Activated B cell treated with CpG ODN at 0.5 μM for 24 hours (primary cell): ENCODE measurements at regions not wholly inside any gene's neighbourhood (a gene's known extent, or its start where the extent isn't known, plus 50 kb on each side); places are given as distances from the start of the nearest gene placed in this dataset.

Source experiments
- ATAC-seq: fragments of 200-7000 bp; cut with Tn5 transposase; one replicate; pipeline ENCODE4 v1.10.0; 2021; ENCODE audit warnings: low read depth, mild to moderate bottlenecking, moderate library complexity
- CTCF ChIA-PET: fragments of 350-600 bp; sonication (Branson Sonifier 250); formaldehyde crosslinking; loops from one replicate; lab custom pipeline; 2021; ENCODE audit warnings: antibody characterized with exemption; lab: Charles Lee
- POLR2A ChIA-PET: fragments of 350-600 bp; sonication (Branson Sonifier 250); formaldehyde crosslinking; loops from one replicate; lab custom pipeline; 2021; ENCODE audit warnings: antibody characterized with exemption; lab: Charles Lee
- DNase-seq: peaks from one replicate; pipeline ENCODE4 v3.0.0; 2022
- H3K27ac Mint-ChIP-seq: one replicate; pipeline ENCODE4 v1.8.0; 2020; ENCODE audit warnings: mixed read lengths
- H3K27me3 Mint-ChIP-seq: one replicate; pipeline ENCODE4 v1.8.0; 2021; ENCODE audit warnings: mixed read lengths
- H3K36me3 Mint-ChIP-seq: one replicate; pipeline ENCODE4 v1.8.0; 2021; ENCODE audit warnings: low read depth, mixed read lengths
- H3K4me1 Mint-ChIP-seq: one replicate; pipeline ENCODE4 v1.8.0; 2021; ENCODE audit warnings: mixed read lengths
- H3K4me3 Mint-ChIP-seq: one replicate; pipeline ENCODE4 v1.8.0; 2020; ENCODE audit warnings: mild to moderate bottlenecking, mixed read lengths
- H3K9me3 Mint-ChIP-seq: one replicate; pipeline ENCODE4 v1.8.0; 2020; ENCODE audit warnings: mixed read lengths
- intact Hi-C: fragments of 100-400 bp; cut with micrococcal nuclease; formaldehyde crosslinking; loops from one replicate; pipeline ENCODE4 v1.15.1; 2024
- TF ChIP-seq, protein P1 (sequence below): fragments of 200-600 bp; IDR thresholded peaks from one replicate; pipeline ENCODE4 v1.8.0; 2022; ENCODE audit warnings: antibody characterized with exemption, mild to moderate bottlenecking

DNA sequence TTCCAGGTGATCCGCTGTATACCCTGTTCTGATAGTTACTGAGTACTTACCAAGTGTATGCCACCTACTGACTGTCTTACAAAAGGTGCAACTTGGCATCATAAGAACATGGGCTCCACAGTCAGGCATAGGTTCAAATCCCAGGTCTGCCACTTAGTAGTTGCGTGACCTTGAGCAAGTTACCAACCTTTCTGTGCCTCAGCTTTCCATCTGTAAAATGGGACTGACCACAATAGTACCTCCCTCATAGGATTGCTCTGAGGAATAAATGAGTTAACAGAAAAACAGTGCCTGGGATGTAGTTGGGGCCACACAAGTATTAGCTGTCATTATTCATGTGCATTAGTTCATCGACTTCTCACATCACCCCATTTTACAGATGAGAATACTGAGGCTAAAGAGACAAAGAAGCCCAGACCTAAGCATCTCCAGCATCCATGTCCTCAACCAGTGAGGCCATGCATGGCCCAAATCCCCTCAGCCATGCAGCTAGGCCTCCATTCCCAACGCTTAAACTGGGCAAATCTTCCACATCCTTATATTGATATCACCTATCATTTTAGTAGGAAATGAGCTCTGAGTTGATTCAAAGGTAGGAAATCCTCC lies 51.3 kb upstream of the UBE2L5 start:
- ATAC-seq = no peak
- CTCF ChIA-PET = interaction anchor here (0.8 to 2.5 kb wide), 12 partner anchors 15 to 239 kb away, joined by 3 to 14 read pairs (median 4); partner anchors contain the start of gene UBE2L5
- intact Hi-C loops = loop anchor here (1.0 kb wide), 12 partner anchors 16 to 373 kb away; partner anchors contain the start of genes KATNAL1, UBE2L5 and USPL1
- H3K36me3 Mint-ChIP-seq = peaks cover 35% of the 10 kb centered on the region
- peaks cover 83% of the 10 kb centered on the region for H3K4me1 Mint-ChIP-seq
- no peaks in the 10 kb centered on the region for H3K9me3 Mint-ChIP-seq
- POLR2A ChIA-PET = interaction anchor here (0.6 to 9.5 kb wide), 23 partner anchors 9 to 364 kb away, joined by 3 to 199 read pairs (median 6); partner anchors contain the start of genes ALOX5AP, HMGB1, KATNAL1 and UBE2L5
- peak overlapping the region; percentile 84 for H3K27ac Mint-ChIP-seq
- no peaks in the 10 kb centered on the region for H3K27me3 Mint-ChIP-seq
- peak overlapping the region; percentile 78 for H3K4me3 Mint-ChIP-seq
- TF ChIP-seq, protein P1, sequence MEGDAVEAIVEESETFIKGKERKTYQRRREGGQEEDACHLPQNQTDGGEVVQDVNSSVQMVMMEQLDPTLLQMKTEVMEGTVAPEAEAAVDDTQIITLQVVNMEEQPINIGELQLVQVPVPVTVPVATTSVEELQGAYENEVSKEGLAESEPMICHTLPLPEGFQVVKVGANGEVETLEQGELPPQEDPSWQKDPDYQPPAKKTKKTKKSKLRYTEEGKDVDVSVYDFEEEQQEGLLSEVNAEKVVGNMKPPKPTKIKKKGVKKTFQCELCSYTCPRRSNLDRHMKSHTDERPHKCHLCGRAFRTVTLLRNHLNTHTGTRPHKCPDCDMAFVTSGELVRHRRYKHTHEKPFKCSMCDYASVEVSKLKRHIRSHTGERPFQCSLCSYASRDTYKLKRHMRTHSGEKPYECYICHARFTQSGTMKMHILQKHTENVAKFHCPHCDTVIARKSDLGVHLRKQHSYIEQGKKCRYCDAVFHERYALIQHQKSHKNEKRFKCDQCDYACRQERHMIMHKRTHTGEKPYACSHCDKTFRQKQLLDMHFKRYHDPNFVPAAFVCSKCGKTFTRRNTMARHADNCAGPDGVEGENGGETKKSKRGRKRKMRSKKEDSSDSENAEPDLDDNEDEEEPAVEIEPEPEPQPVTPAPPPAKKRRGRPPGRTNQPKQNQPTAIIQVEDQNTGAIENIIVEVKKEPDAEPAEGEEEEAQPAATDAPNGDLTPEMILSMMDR = no peak
- no peak for DNase-seq

DNA sequence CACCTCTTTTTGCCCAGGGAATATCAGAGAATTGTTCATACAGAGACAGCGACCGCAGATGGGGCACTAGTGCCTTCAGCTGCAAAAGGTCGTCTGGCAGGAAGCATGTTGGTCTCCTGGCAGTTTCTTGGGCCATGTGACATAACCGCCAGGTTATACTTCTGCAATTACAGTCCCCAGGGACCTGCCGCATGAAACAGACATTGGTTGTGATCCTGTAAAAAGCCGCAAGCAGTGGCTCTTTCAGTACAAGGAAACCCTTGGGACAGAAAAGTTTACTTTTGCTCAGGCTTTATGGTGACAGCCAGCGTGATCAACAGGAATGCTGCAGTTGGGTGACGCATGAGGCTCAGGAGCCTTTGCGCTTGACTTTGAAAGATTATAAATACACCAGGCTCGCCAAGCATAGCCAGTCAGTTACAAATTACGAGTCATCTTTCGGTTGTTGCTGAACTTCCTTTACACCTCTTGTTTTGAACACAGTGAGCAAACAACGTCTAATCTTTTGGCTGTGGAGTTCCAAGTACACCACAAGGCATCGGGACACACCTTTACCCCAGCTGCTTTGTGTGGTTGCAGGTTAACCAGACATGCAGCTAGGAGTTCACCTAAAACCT lies 50.5 kb upstream of the UBE2L5 start:
- no peaks in the 10 kb centered on the region for H3K9me3 Mint-ChIP-seq
- H3K27ac Mint-ChIP-seq = peak overlapping the region; percentile 84
- ChIA-PET CTCF (interaction anchor here (0.8 to 2.5 kb wide), 10 partner anchors 16 to 239 kb away, joined by 3 to 14 read pairs (median 4); partner anchors contain the start of gene UBE2L5), POLR2A (interaction anchor here (0.5 to 9.5 kb wide), 24 partner anchors 9 to 363 kb away, joined by 3 to 199 read pairs (median 6); partner anchors contain the start of genes ALOX5AP, HMGB1, KATNAL1 and UBE2L5)
- peaks cover 85% of the 10 kb centered on the region for H3K4me1 Mint-ChIP-seq
- H3K36me3 Mint-ChIP-seq = peaks cover 33% of the 10 kb centered on the region
- intact Hi-C loops = loop anchor here (1.0 kb wide), 12 partner anchors 16 to 373 kb away; partner anchors contain the start of genes KATNAL1, UBE2L5 and USPL1
- TF ChIP-seq, protein P1 = no peak
- ATAC-seq (peak; percentile 78), DNase-seq (peak; percentile 68)
- peak overlapping the region; percentile 78 for H3K4me3 Mint-ChIP-seq
- no peaks in the 10 kb centered on the region for H3K27me3 Mint-ChIP-seq
